Calu3 (cell line): ENCODE measurements at regions not wholly inside any gene's neighbourhood (a gene's known extent, or its start where the extent isn't known, plus 50 kb on each side); places are given as distances from the start of the nearest gene placed in this dataset.
"Not testable (repeated sequence)": the region's sequence is repeated elsewhere in the genome, so short reads cannot be mapped to it uniquely, and the experiment has no call there.

ENCODE experiments used
- BruUV-seq: library from RNA; stranded (reverse); fragments of 400-500 nt; replicated peaks from 2 replicates; lab custom pipeline; 2021; lab: Mats Ljungman, UMichigan
- CTCF ChIA-PET: fragments of 300-600 bp; sonication (Branson Sonifier 250); formaldehyde crosslinking; loops from one replicate; lab custom pipeline; 2022; ENCODE audit warnings: antibody characterized with exemption; lab: Charles Lee
- DNase-seq: peaks from one replicate; pipeline ENCODE4 v3.0.0; 2022
- H3K27ac Mint-ChIP-seq: one replicate; pipeline ENCODE4 v1.8.0; 2022; ENCODE audit warnings: mixed read lengths; ENCODE audit not compliant: unreplicated experiment
- H3K27me3 Mint-ChIP-seq: one replicate; pipeline ENCODE4 v1.8.0; 2022; ENCODE audit warnings: mixed read lengths; ENCODE audit not compliant: unreplicated experiment
- H3K36me3 Mint-ChIP-seq: one replicate; pipeline ENCODE4 v1.8.0; 2022; ENCODE audit warnings: mild to moderate bottlenecking, moderate library complexity, mixed read lengths; ENCODE audit not compliant: insufficient read depth, unreplicated experiment
- H3K4me1 Mint-ChIP-seq: one replicate; pipeline ENCODE4 v1.8.0; 2022; ENCODE audit warnings: mild to moderate bottlenecking, low read depth, mixed read lengths; ENCODE audit not compliant: unreplicated experiment
- H3K4me3 Mint-ChIP-seq: one replicate; pipeline ENCODE4 v1.8.0; 2022; ENCODE audit warnings: mild to moderate bottlenecking, low read depth, moderate library complexity, mixed read lengths; ENCODE audit not compliant: unreplicated experiment
- H3K9me3 Mint-ChIP-seq: one replicate; pipeline ENCODE4 v1.8.0; 2022; ENCODE audit warnings: low read depth, mixed read lengths; ENCODE audit not compliant: unreplicated experiment
- intact Hi-C: fragments of 100-400 bp; cut with micrococcal nuclease; formaldehyde crosslinking; loops from one replicate; pipeline ENCODE4 v1.10.0; 2022; ENCODE audit not compliant: unreplicated experiment
- TF ChIP-seq, protein P1 (sequence below): fragments of 200-600 bp; IDR thresholded peaks from one replicate; pipeline ENCODE4 v1.8.0; 2022; ENCODE audit warnings: antibody characterized with exemption; ENCODE audit not compliant: unreplicated experiment

DNA sequence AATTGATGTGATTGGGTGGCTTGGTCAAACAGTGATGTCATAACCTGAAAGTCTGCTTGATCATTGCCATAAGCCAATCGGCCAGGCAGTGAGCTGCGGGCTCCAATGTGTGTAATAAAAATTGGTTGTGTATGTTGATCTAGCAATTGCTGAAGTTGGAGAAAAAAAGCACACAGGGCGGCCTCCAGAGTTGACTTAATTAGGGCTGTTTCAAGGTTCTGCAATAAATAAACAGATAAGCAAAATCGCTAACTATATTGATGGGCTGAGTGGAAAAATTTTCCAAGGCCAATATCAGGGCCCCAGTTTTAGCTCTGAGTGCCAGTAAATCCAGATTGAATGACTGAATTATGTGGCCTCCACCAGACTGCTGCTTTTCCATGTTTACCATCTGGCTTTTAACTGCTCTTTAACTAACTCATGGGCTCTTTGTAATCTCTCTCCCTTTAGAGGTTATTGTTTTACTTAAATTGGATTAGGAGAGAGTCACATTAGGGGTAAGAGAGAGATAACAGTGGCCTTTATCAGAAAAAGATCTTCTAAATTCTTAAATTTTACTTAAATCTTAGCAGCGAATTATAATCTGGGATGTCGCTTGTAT, 160.6 kb upstream of the WDFY3 start:
- no peak for DNase-seq
- H3K36me3 Mint-ChIP-seq = no peaks in the 10 kb centered on the region
- BruUV-seq = no TSS peak
- no peaks in the 10 kb centered on the region for H3K27me3 Mint-ChIP-seq
- H3K4me1 Mint-ChIP-seq = no peaks in the 10 kb centered on the region
- CTCF ChIA-PET = no interaction called here
- TF ChIP-seq, protein P1, sequence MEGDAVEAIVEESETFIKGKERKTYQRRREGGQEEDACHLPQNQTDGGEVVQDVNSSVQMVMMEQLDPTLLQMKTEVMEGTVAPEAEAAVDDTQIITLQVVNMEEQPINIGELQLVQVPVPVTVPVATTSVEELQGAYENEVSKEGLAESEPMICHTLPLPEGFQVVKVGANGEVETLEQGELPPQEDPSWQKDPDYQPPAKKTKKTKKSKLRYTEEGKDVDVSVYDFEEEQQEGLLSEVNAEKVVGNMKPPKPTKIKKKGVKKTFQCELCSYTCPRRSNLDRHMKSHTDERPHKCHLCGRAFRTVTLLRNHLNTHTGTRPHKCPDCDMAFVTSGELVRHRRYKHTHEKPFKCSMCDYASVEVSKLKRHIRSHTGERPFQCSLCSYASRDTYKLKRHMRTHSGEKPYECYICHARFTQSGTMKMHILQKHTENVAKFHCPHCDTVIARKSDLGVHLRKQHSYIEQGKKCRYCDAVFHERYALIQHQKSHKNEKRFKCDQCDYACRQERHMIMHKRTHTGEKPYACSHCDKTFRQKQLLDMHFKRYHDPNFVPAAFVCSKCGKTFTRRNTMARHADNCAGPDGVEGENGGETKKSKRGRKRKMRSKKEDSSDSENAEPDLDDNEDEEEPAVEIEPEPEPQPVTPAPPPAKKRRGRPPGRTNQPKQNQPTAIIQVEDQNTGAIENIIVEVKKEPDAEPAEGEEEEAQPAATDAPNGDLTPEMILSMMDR = no peak
- no peaks in the 10 kb centered on the region for H3K9me3 Mint-ChIP-seq
- intact Hi-C loops = no loop called here
- H3K4me3 Mint-ChIP-seq = no peak overlapping the region
- peak overlapping the region; percentile 45 for H3K27ac Mint-ChIP-seq

DNA sequence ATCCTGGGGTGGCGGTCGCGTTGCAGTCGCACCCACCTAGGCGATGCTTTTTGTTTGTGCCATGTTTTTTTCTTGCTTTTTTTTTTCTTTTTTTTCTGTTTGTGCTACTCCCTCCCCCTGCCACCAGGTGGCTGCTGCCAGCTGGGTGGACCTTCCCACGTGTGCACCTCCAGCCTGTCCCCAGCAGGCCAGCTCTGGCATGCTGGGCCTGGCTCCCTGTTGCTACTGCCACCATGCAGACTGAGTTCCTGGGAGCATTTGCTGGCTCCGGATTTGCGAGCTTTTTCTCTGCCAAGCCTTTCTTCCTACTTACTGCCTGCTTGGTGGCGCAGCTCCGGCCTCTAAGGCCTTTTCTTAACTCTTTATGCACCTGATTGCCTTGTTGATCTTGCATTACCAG, 161.2 kb upstream of the WDFY3 start:
- Mint-ChIP-seq H3K27ac (peak overlapping the region; percentile 45), H3K4me1 (no peaks in the 10 kb centered on the region), H3K9me3 (no peaks in the 10 kb centered on the region), H3K4me3 (no peak overlapping the region), H3K36me3 (no peaks in the 10 kb centered on the region), H3K27me3 (no peaks in the 10 kb centered on the region)
- BruUV-seq = no TSS peak
- peak; percentile 28 for DNase-seq
- TF ChIP-seq, protein P1 = peak; percentile 62
- intact Hi-C loops = no loop called here
- CTCF ChIA-PET = no interaction called here

DNA sequence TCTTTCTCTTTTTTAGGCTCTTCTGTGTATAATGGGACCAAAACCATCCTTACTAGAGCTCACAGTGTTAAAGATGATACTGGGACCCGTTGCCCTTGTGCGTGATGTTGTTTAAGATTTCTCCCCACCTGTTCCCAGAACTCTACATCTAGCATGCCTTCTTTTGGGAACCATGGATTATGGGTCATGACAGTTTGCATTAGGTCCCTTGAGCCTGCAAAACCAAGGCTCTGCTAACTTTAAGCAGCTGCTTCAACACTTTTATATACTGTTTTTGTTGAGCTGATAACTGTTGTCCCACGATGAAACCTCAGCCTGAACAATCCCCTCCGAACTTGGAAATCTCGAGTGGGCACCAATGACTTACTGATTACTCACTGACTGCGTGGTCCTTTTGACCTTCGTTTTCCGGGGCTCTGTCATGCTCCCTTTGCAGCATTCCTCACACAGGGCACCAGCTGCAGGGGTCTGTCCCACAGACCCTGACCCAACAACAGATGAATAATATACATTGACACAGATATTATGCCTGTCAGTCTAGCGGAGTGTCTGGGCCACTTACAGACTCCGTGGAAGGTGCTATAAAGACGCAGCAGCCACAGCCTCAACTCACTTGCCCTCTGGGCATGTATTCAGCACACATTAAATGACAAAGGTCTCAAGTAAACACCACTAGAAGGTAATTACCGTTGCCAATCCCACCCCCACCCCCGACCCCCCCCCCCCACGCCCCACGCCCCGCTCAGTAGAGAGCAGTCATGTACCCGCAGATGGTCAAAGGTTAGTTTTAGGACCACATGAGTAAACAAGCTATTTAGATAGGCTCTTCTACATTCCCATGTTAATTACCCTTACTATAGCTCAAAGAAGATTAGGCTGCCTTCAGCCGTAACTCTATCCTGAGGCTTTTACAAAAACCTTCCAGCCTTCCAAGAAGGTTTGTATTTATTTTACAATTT, 162.0 kb upstream of the WDFY3 start:
- DNase-seq = no peak
- Mint-ChIP-seq H3K27me3 (no peaks in the 10 kb centered on the region), H3K9me3 (no peaks in the 10 kb centered on the region), H3K4me1 (no peaks in the 10 kb centered on the region), H3K27ac (no peak overlapping the region), H3K36me3 (no peaks in the 10 kb centered on the region), H3K4me3 (no peak overlapping the region)
- CTCF ChIA-PET = no interaction called here
- no TSS peak for BruUV-seq
- TF ChIP-seq, protein P1 = no peak
- intact Hi-C loops = no loop called here

DNA sequence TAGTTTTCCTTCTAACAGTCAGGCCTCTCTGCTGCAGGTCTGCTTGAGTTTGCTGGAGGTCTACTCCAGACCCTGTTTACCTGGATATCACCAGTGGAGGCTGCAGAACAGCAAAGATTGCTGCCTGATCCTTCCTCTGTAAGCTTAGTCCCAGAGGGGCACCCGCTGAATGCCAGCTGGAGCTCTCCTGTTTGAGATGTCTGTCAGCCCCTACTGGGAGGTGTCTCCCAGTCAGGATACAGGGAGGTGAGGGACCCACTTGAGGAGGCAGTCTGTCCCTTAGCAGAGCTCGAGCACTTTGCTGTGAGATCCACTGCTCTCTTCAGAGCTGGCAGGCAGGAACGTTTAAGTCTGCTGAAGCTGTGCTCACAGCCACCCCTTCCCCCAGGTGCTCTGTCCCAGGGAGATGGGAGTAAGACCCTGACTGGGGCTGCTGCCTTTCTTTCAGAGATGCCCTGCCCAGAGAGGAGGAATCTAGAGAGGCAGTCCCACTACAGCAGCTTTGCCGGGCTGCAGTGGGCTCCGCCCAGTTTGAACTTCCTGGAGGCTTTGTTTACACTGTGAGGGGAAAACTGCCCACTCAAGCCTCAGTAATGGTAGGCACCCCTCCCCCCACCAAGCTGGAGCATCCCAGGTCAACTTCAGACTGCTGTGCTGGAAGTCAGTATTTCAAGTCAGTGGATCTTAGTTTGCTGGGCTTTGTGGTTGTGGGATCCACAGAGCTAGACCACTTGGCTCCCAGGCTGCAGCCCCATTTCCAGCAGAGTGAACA, 163.1 kb upstream of the WDFY3 start:
- H3K27me3 Mint-ChIP-seq, H3K36me3 Mint-ChIP-seq, H3K9me3 Mint-ChIP-seq, H3K27ac Mint-ChIP-seq, BruUV-seq, H3K4me1 Mint-ChIP-seq, H3K4me3 Mint-ChIP-seq, intact Hi-C loops: not testable (repeated sequence)
- CTCF ChIA-PET = interaction anchor here (0.7 kb wide), 1 partner anchor 255 kb away, joined by 3 read pairs; no protein-coding TSS in a partner anchor
- DNase-seq = peak; percentile 2
